B cell (primary cell): ENCODE measurements at regions not wholly inside any gene's neighbourhood (a gene's known extent, or its start where the extent isn't known, plus 50 kb on each side); places are given as distances from the start of the nearest gene placed in this dataset.

Experiments
- ATAC-seq: fragments of 200-7000 bp; cut with Tn5 transposase; one replicate; pipeline ENCODE4 v1.10.0; 2021; ENCODE audit warnings: low read depth, mild to moderate bottlenecking, moderate number of reproducible peaks, moderate library complexity
- CTCF ChIA-PET: fragments of 350-600 bp; sonication (Branson Sonifier 250); formaldehyde crosslinking; loops from one replicate; lab custom pipeline; 2021; ENCODE audit warnings: antibody characterized with exemption, inconsistent platforms; lab: Charles Lee
- POLR2A ChIA-PET: fragments of 350-600 bp; sonication (Branson Sonifier 250); formaldehyde crosslinking; loops from one replicate; lab custom pipeline; 2021; ENCODE audit warnings: antibody characterized with exemption; lab: Charles Lee
- DNase-seq: peaks from one replicate; pipeline ENCODE4 v3.0.0; 2013
- H2AFZ ChIP-seq: 2 replicates; pipeline ENCODE4 v1.6.1; 2012; ENCODE audit warnings: mild to moderate bottlenecking, low read depth, low read length; ENCODE audit not compliant: insufficient read depth, poor library complexity, severe bottlenecking
- H3K27ac ChIP-seq, 2 donors: 1 replicate in 1 of 2; 2 replicates in 1 of 2; pipeline ENCODE4 v1.5.1; 2012 to 2013; ENCODE audit warnings: low read length in 2 of 2, mild to moderate bottlenecking in 2 of 2, moderate library complexity in 1 of 2
- H3K27me3 ChIP-seq, 4 experiments: fragments of 200-600 bp in 1 of 4; sonication (generic) in 1 of 4; replicated peaks in 1 of 4; 1 replicate in 2 of 4; 2 replicates in 2 of 4; pipeline versions ENCODE4 v1.6.1 to v1.7.0; 2013 to 2016; ENCODE audit warnings: low read length in 3 of 4, mild to moderate bottlenecking in 2 of 4, mixed read lengths in 1 of 4, moderate library complexity in 1 of 4; ENCODE audit not compliant: insufficient read depth in 4 of 4, control insufficient read depth in 3 of 4; ENCODE audit errors: control extremely low read depth in 1 of 4
- H3K36me3 ChIP-seq, 2 experiments: replicated peaks in 1 of 2; 1 replicate in 1 of 2; 2 replicates in 1 of 2; pipeline versions ENCODE4 v1.6.1 to v1.7.1; 2013; ENCODE audit warnings: low read length in 1 of 2; ENCODE audit not compliant: insufficient read depth in 2 of 2, control insufficient read depth in 1 of 2; ENCODE audit errors: control extremely low read depth in 1 of 2, extremely low read depth in 1 of 2
- H3K4me1 ChIP-seq, 2 donors: fragments of 200-600 bp in 1 of 2; sonication (generic) in 1 of 2; 1 replicate in 1 of 2; 2 replicates in 1 of 2; pipeline versions ENCODE4 v1.5.1 to v1.6.1; 2013 to 2017; ENCODE audit warnings: low read length in 2 of 2; ENCODE audit not compliant: control insufficient read depth in 2 of 2, insufficient read depth in 2 of 2
- H3K4me2 ChIP-seq: replicated peaks from 2 replicates; pipeline ENCODE3; 2012; ENCODE audit warnings: mild to moderate bottlenecking, low read depth, low read length; ENCODE audit not compliant: poor library complexity, severe bottlenecking
- H3K4me3 ChIP-seq, 5 experiments: fragments of 200-600 bp in 1 of 5; sonication (generic) in 1 of 5; 1 replicate in 3 of 5; 2 replicates in 2 of 5; pipeline versions ENCODE4 v1.5.1 to v1.7.0; 2011 to 2016; ENCODE audit warnings: low read length in 4 of 5, mild to moderate bottlenecking in 4 of 5, low read depth in 2 of 5, control low read depth in 1 of 5, moderate library complexity in 1 of 5; ENCODE audit not compliant: insufficient read depth in 1 of 5; ENCODE audit errors: control extremely low read depth in 1 of 5, extremely low read depth in 1 of 5
- H3K79me2 ChIP-seq: fragments of 200-600 bp; sonication (generic); one replicate; pipeline ENCODE4 v1.6.0; 2016; ENCODE audit warnings: low read length; ENCODE audit not compliant: control insufficient read depth, insufficient read depth
- H3K9ac ChIP-seq: fragments of 200-600 bp; sonication (generic); 2 replicates; pipeline ENCODE4 v1.6.1; 2017; ENCODE audit warnings: mild to moderate bottlenecking, low read length, moderate library complexity
- H3K9me3 ChIP-seq, 3 donors: one replicate each; pipeline versions ENCODE4 v1.6.1 to v1.7.1; 2013; ENCODE audit warnings: low read length in 2 of 3; ENCODE audit not compliant: control insufficient read depth in 2 of 3, insufficient read depth in 1 of 3; ENCODE audit errors: control extremely low read depth in 1 of 3
- H4K20me1 ChIP-seq: 2 replicates; pipeline ENCODE4 v1.6.0; 2012; ENCODE audit warnings: mild to moderate bottlenecking, low read length; ENCODE audit not compliant: insufficient read depth, control insufficient read depth, poor library complexity, severe bottlenecking
- H3K27ac Mint-ChIP-seq: one replicate; pipeline ENCODE4 v1.8.0; 2021; ENCODE audit warnings: mixed read lengths
- H3K27me3 Mint-ChIP-seq: one replicate; pipeline ENCODE4 v1.8.0; 2021; ENCODE audit warnings: mixed read lengths
- H3K4me1 Mint-ChIP-seq: one replicate; pipeline ENCODE4 v1.8.0; 2021; ENCODE audit warnings: mixed read lengths
- H3K4me3 Mint-ChIP-seq: one replicate; pipeline ENCODE4 v1.8.0; 2021; ENCODE audit warnings: mixed read lengths
- H3K9me3 Mint-ChIP-seq: one replicate; pipeline ENCODE4 v1.8.0; 2022; ENCODE audit warnings: mixed read lengths; ENCODE audit not compliant: insufficient read depth
- EZH2 ChIP-seq: IDR thresholded peaks from 2 replicates; pipeline ENCODE4 v1.6.1; 2012; ENCODE audit warnings: borderline replicate concordance, low read depth, mild to moderate bottlenecking, moderate library complexity, low read length; ENCODE audit not compliant: insufficient read depth, poor library complexity, severe bottlenecking
- WGBS: methylation state at CpG from one replicate; pipeline ENCODE4 v1.1.5; 2013; ENCODE audit warnings: missing lambda C conversion rate; ENCODE audit not compliant: insufficient coverage; 5-methylcytosine and 5-hydroxymethylcytosine counted together
- intact Hi-C: fragments of 100-400 bp; cut with micrococcal nuclease; formaldehyde crosslinking; loops from one replicate; pipeline ENCODE4 v1.10.0; 2022
- TF ChIP-seq, protein P1 (sequence below): fragments of 200-600 bp; IDR thresholded peaks from one replicate; pipeline ENCODE4 v1.8.0; 2022; ENCODE audit warnings: antibody characterized with exemption, mild to moderate bottlenecking

DNA sequence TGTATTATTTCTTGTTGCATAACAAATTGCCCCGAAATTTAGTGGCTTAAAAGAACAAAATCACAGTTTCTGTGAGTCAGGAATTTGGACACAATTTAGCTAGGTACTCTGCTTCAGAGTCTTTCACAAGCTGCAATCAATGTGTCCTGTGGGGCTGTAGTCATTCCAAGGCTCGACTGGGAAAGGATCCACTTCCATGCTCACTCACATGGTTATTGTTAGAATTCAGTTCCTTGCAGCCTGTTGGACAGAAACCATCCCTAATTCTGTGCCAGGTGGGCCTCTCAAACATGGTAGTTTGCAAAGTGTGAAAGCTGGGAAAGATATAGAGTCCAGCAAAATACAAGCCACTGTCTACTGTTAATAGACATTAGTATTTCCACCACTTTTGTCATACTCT lies 59.7 kb upstream of the ARID2 start:
- H3K27me3 ChIP-seq = no peaks in the 10 kb centered on the region
- no peaks in the 10 kb centered on the region for H4K20me1 ChIP-seq
- no peak overlapping the region for H3K4me3 Mint-ChIP-seq
- H3K9me3 ChIP-seq = no peaks in the 10 kb centered on the region
- CTCF ChIA-PET = interaction anchor here (0.6 to 2.9 kb wide), 4 partner anchors 15 to 126 kb away, joined by 3 to 14 read pairs (median 8); no protein-coding TSS in a partner anchor
- peaks cover 27 to 28% of the 10 kb centered on the region in 2 donors for H3K4me1 ChIP-seq
- no peaks in the 10 kb centered on the region for H3K36me3 ChIP-seq
- H3K4me2 ChIP-seq = peak overlapping the region; percentile 75
- H3K4me3 ChIP-seq = no peak overlapping the region
- TF ChIP-seq, protein P1, sequence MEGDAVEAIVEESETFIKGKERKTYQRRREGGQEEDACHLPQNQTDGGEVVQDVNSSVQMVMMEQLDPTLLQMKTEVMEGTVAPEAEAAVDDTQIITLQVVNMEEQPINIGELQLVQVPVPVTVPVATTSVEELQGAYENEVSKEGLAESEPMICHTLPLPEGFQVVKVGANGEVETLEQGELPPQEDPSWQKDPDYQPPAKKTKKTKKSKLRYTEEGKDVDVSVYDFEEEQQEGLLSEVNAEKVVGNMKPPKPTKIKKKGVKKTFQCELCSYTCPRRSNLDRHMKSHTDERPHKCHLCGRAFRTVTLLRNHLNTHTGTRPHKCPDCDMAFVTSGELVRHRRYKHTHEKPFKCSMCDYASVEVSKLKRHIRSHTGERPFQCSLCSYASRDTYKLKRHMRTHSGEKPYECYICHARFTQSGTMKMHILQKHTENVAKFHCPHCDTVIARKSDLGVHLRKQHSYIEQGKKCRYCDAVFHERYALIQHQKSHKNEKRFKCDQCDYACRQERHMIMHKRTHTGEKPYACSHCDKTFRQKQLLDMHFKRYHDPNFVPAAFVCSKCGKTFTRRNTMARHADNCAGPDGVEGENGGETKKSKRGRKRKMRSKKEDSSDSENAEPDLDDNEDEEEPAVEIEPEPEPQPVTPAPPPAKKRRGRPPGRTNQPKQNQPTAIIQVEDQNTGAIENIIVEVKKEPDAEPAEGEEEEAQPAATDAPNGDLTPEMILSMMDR = no peak
- TF ChIP-seq EZH2 = no peak
- peak overlapping the region; percentile 39 for H3K27ac Mint-ChIP-seq
- H3K79me2 ChIP-seq = no peaks in the 10 kb centered on the region
- H3K27me3 Mint-ChIP-seq = no peaks in the 10 kb centered on the region
- H3K9me3 Mint-ChIP-seq = no peaks in the 10 kb centered on the region
- ATAC-seq (no peak), DNase-seq (no peak)
- 100% methylated on average over 1 of the region's 2 CpGs for WGBS
- peak overlapping the region; percentile 67 for H2AFZ ChIP-seq
- no peak overlapping the region for H3K9ac ChIP-seq
- H3K27ac ChIP-seq = peak overlapping the region in 1 of 2 donors; percentile 62
- POLR2A ChIA-PET = interaction anchor here (1.0 kb wide), 1 partner anchor 59 kb away, joined by 3 read pairs; no protein-coding TSS in a partner anchor
- intact Hi-C loops = loop anchor here (2.0 to 5.0 kb wide), 2 partner anchors 57 to 92 kb away; no protein-coding TSS in a partner anchor
- peaks cover 23% of the 10 kb centered on the region for H3K4me1 Mint-ChIP-seq

DNA sequence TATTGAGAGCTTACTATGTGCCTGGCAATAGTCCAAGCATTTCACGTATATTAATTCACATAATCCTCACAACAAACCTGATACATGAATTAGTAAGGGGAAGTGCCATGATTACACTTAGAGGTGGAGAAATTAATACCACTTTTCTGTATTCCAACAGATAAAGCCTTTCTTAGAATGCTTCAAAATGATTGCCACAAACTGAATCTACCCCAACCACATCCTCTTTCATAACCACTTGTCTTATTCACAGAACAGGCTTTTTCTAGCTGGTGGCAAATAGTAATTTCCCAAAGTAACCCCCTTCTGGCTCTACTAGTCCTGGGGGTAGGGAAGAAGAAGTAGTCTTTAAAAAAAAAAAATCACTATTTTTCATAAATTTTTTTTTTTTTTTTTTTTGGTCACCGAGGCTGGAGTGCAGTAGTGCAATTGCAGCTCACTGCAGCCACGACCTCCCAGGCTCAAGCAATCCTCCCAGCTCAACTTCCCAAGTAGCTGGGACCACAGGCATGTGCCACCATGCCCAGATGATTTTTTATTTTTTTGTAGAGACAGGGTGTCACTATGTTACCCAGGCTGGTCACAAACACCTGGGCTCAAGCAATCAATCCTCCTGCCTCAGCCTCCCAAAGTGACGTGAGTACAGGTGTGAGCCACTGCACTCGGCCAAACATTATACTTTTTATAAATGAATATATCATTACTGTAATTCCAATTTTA lies 59.0 kb upstream of the ARID2 start:
- Mint-ChIP-seq H3K9me3 (no peaks in the 10 kb centered on the region), H3K27me3 (no peaks in the 10 kb centered on the region), H3K4me3 (peak overlapping the region; percentile 2), H3K4me1 (peaks cover 23% of the 10 kb centered on the region), H3K27ac (no peak overlapping the region)
- peak; percentile 55 for DNase-seq
- no CpG with 5 or more reads among the region's 5 CpGs for WGBS
- Histone ChIP-seq H3K4me2 (peak overlapping the region; percentile 75), H3K4me3 (no peak overlapping the region), H3K27me3 (no peaks in the 10 kb centered on the region), H2AFZ (no peak overlapping the region), H4K20me1 (no peaks in the 10 kb centered on the region), H3K27ac (no peak overlapping the region), H3K79me2 (no peaks in the 10 kb centered on the region), H3K36me3 (no peaks in the 10 kb centered on the region), H3K4me1 (peaks cover 27 to 28% of the 10 kb centered on the region in 2 donors), H3K9ac (no peak overlapping the region), H3K9me3 (no peaks in the 10 kb centered on the region)
- TF ChIP-seq, protein P1 = no peak
- TF ChIP-seq EZH2 = no peak
- CTCF ChIA-PET = interaction anchor here (1.1 to 2.9 kb wide), 3 partner anchors 15 to 127 kb away, joined by 3 to 14 read pairs (median 13); no protein-coding TSS in a partner anchor
- POLR2A ChIA-PET = interaction anchor here (0.7 to 1.0 kb wide), 2 partner anchors 58 to 444 kb away, joined by 3 to 7 read pairs; no protein-coding TSS in a partner anchor
- peak; percentile 55 for ATAC-seq
- intact Hi-C loops = loop anchor here (2.0 kb wide), 1 partner anchor 56 kb away; no protein-coding TSS in a partner anchor
